Body of pancreas (tissue), 4 donors: ENCODE measurements at regions not wholly inside any gene's neighbourhood (a gene's known extent, or its start where the extent isn't known, plus 50 kb on each side); places are given as distances from the start of the nearest gene placed in this dataset.

ENCODE experiments used
- CTCF ChIP-seq, 7 experiments: fragments of 450-650 bp in 4 of 7; fragments of 200-600 bp in 3 of 7; sonication (generic) in 3 of 7; IDR thresholded peaks; one replicate each; pipeline ENCODE4 v1.5.1; 2016 to 2019; ENCODE audit warnings: antibody characterized with exemption in 7 of 7
- POLR2A ChIP-seq, 3 donors: fragments of 450-650 bp; IDR thresholded peaks; one replicate each; pipeline ENCODE4 v1.6.1; 2016; ENCODE audit warnings: antibody characterized with exemption in 3 of 3, mild to moderate bottlenecking in 2 of 3

- TF ChIP-seq CTCF (IDR thresholded peaks at IDR 0.05) (no peak), POLR2A (IDR thresholded peaks at IDR 0.05) (no peak)
Measured at GRCh38 chr13:39249982-39250381, 211.7 kb downstream of the NHLRC3 start.
